ENCODE measurements at regions not wholly inside any gene's neighbourhood (a gene's known extent, or its start where the extent isn't known, plus 50 kb on each side); places are given as distances from the start of the nearest gene placed in this dataset.
A peak's percentile ranks its signal among the peaks of the same experiment; 100 is the strongest.
"Not testable (repeated sequence)": the region's sequence is repeated elsewhere in the genome, so short reads cannot be mapped to it uniquely, and the experiment has no call there.

DNA sequence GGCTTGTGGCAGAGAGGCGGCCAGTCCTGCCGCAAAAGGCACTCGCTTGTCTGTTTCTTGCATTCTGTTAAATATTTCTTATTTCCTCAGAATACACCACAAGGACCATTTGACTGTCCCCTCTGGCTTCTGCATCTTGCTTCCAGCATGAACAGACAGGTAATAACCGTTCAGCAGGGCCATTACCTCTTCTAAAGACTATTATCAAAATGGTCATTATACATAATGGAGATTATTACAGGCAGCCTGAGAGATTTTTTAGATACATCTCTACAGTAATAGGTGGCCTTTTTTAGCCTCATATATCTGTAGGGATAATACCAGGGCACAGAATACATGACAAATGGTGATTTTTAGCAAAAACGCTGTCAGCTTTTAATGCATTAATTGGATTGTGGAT is 382.0 kb downstream of the PSAT1 start:
- no peak for DNase-seq

DNA sequence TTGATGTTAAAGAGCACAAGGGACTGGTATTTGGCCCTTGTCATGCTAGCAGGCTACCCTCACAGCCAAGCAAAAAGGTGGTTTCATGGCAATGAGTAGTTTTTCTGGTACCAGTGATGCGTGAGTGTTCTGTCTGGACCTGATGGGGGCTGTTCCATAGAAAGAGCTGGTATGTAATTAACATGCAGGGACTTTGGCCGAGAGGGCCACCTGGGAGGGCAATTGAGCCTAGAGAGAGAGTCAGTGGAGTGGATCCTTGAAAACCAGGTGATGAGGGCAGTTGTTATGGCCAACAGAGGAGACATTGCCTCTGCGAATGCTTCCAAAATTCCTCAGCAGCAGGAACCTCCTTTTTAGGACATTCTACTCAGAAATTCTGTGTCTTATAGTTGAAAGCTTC is 383.3 kb downstream of the PSAT1 start:
- DNase-seq, result no peak

DNA sequence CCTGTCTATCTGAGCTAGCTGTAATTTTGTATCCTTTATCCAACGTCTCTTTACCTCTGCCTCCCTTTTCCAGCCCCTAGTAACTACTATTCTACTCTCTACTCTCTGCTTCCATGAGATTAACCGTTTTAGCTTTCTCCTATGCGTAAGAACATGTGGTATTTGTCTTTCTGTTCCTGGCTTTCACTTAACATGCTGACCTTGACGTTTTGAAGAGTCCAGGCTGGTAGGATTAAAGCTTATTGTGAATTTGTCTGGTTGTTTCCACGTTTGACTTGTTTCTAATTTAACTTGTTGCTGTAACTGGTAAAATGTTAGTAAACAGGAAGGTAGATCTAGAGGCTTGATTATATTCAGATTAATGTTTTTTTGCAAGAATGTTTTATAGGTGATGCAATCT is 385.3 kb downstream of the PSAT1 start:
- no peak for DNase-seq

DNA sequence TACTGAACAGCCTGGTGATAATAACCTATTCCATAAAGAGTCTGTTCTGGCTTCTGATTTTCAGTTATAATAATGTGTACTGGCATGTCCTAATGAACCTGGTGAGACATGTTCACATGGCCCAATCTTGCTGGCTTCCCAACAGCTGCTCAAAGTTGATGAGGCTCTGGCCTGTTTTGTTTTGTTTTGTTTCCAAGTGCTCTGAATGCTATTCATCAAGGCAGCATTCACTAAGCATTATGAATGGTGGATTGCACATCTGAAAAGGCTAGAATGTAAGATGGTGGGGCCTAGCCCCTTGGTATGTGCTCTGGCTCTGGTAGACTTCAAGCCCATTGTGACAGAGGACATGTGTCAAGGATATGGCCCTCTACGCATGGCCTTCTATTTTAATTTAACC is 388.5 kb downstream of the PSAT1 start:
- DNase-seq, result no peak

DNA sequence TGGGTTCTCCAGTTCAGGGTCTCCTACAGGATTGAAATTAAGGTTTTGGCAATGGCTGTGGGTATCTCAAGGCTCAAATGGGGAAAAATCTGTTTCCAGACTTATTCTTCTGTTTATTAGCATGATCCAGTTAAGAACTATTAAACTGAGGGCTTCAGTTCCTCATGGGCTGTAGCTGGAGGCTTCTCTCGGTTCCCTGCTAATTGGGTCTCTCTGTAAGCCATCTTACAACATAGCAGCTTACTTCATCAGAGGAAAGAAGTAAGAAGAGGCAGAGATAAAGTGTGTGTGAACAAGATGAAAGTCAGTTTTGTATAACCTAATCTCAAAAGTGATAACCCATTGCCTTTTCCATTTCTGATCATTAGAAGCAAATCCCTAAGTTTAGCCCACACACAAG is 391.9 kb downstream of the PSAT1 start:
- DNase-seq, result no peak

DNA sequence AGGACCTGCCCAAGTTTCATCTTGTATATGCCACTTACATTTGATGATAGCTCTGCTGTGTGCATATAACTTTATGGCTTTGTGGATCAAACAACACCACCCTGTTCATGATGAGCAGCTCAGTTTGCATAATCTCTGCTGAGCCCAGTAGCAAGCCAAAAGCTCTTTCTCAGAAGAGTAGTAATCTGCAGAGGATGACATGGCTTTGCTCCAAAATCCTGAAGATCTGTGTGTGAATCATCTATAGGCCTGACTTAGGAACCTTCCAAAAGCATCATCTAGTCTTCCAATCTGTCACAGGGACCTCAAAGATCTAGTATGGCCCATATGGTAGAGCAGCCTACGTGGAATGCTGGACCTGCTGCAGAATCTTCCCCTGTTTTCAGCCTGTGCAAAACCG is 394.6 kb downstream of the PSAT1 start:
- DNase-seq, result no peak

DNA sequence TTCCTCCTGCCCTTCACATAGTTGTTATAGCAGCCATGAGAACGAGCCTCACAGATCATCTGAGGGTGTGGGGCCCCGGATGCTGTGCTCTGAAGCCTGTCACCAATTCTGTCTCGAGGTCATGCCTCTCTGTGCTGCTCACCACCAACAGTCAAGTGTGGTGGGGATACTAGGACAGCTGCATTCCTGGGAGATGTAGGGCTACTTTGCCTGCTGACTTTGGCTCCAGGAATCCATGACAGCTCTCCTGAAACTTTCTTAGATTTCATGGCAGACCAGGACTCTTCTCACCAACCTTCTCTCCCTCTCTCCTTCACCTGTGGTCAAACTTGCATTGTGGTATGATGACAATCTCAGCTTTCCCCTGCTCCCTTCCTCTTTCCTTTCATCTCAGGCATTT is 395.9 kb downstream of the PSAT1 start:
- DNase-seq, result no peak

DNA sequence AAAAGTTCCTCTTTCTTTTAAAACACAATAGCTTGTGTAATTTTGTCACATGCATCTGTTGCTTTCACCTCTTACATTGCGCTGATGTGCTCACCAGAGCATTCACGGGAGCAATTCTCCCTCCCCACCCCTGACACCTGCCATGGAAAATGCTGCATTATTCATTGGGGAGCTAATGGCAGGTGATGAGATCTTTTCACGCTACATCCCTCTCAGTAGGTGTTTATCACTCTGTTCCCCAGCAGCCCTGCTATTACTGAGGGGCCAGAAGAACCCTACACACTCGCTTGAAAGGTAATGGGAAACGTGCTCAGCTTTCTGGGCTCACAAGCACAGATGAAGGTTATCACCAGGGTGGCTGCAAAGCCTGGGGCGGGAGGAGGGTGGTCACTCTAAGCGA is 398.0 kb downstream of the PSAT1 start:
- no peak for DNase-seq

DNA sequence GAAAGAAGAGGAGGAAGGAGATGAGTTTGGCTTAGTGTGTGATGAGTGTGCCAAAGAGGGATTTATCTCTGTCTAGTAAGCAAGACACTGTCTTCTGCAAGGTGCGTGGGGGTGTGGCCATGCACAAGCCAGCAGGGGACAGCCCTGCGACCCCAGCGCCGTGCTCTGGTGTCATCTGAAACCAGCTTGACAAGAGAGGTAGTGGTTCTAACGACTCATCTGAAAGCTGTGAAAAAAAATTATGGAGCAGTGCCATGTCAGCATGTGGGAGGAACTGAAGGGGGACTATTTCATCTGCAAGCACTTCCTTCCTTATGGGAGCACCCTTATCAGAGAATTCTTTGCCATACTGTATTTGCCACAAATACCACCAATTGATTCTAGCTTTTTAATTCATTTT is 398.6 kb downstream of the PSAT1 start:
- peak; percentile 7 for DNase-seq

DNA sequence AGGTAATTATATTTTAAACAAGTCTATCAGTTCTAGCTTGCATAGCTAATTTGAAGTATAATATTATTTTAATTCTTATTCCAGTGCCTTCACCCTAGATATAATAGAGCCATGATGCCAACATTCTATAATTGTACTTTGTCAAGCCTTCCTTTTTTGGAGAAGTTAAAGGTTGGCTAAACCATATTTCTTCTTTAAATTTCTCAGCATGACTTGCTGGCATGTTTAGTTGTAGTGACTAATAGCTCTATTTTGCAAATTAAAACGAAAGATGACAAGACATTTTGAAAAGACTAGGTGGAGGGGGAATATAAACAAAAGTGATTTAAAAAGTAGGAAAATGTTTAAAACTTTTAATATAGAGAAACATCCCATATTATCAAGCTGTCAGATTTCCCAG is 400.7 kb downstream of the PSAT1 start:
- DNase-seq, result no peak

DNA sequence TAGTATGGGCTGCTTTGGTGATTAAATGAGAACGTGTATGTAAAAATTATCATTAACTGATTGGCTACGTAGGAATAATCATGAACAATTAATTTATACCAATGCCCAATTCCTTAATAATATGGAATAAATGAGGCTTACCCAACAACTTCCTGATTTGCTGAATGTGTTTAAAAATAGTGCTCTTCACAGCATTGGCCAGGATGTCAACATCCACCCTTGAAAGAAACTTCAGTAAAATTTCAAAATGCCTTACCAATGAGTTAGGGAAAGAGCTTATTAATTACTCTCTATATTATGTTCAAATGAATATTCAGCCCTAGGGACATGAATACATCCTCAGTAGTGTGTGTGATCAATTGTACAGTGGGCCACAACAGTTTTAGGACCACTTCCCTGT is 401.4 kb downstream of the PSAT1 start:
- no peak for DNase-seq

DNA sequence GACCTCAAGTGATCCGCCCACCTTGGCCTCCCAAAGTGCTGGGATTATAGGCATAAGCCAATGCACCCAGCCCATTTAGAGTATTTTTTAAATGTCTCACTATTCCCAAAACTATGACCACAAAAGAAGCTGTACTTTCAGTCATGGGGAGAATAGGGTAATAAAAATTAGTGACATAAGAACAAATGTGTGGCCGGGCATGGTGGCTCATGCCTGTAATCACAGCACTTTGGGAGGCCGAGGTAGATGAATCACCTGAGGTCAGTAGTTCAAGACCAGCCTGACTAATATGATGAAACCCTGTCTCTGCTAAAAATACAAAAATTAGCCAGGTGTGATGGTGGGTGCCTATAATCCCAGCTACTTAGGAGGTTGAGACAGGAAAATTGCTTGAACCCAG is 402.3 kb downstream of the PSAT1 start:
- DNase-seq, result not testable (repeated sequence)

DNA sequence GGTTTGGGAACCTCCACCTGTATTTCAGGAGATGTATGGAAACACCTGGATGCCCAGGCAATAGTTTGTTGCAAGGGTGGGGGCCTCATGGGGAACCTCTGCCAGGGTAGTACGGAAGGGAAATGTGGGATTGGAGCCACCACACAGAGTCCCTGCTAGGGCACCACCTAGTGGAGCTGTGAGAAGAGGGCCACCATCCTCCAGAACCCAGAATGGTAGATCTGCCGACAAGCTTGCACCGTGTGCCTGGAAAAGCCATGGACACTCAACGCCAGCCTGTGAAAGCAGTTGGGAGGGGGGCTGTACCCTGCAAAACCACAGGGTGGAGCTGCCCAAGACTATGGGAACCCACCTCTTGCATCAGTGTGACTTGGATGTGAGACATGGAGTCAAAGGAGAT is 407.2 kb downstream of the PSAT1 start:
- DNase-seq, result not testable (repeated sequence)

DNA sequence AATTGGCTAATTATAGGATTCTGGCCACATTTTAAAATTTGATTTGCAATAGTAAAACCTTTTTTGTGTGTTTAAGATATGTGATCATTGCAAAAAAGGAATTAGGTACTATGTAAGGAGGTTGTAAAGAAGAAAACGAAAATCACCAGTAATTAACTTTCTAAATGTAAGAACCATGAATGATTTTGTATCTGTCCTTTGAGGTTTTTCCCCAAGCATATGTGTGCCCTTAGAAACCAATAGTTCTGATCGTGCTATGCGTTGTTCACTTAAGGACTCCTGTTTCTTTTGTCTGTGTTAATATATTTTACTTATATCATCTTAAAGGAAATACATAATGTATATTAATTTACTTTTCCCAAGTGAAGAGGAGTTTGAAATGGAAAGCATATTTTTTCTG is 410.2 kb downstream of the PSAT1 start:
- no peak for DNase-seq

DNA sequence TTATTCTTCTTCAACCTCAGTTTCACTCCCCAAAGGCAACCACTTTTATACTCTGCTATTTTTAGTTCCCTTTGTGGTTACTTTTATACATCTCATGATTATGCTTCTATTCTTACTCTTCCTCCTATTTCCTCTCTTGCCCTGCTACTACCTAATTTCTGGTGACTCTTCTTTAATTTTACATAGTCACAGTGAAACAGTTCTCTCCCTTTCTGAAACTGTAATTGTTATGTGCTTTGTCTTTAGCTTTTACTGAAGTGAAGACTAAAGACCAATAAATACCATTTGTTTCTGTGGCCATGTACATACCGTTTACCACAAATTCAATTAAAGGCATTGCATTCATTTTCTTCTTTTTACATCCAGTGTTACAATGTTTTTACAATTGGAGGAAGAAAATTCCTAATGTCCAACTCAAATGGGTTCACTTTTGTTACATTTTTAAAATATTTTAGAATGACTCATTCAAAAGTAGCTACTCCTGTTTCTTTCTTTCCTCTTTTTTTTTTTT is 410.6 kb downstream of the PSAT1 start:
- DNase-seq, result no peak

DNA sequence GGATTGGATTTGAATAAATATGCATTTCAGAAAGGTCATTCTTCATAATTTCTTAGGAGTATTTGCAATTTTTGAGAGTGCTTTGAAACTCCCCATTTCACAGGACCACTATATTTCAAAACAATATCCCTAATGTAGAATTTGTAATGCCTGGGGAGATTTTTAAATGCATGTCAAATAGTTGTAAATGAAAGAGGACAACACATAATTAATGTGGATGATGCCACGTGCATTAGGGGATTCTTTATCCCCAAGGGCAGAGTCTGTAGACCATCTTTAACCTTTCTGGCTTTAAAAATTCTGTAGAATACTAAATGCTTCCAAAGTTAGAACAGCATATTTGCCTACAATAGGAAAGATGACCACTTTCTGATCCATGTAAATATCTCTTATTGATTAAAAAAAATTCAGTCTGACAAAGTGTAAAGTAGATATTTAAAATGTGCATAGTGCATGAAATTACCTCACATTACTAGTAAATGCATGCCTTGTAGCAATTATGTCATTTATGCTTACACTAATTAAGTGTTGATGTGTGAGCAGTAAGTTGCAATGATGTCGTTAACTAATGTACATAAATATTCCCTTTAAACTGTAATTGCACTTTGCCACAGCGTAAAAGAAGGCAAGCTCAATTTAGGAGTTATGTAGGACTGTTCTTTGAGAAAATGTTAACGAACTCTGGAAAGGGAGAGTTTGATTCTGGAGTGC is 416.1 kb downstream of the PSAT1 start:
- DNase-seq, result no peak

DNA sequence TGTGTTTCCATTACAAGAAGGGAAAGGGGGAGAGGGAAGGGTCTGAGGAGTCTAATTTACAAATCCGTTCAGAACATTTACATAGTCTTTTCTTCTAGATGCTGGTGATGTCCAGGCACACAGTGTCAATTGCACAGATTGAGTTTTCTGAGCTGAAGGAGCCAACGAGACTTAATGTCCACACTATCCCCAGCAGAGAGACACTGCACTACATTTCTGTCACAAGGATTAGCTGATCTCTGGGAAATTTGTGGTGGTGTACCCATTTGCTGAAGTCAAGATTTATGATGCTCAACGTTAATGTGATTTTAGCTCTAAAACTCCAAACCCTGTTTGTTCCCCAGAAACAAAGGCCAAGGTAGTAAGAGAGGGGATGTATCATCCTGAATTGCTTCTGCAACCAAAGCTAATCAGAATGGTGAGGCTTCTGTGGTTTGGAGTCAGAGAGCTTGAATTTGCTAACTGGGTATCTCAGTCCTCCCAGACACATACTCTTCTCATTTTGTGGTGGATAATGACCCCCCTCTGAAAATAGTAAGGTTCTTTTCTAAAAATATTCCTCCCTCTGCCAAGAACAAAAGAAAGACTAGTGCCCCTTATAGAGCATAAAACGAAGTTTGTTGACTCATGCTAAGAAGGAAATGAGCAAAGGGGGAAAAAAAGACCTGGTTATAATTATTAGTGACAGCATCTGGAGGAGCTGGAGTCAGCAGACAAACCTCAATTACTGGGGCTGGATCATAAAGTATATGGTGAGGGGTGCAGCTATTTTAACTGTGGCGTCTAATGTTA is 416.9 kb downstream of the PSAT1 start:
- DNase-seq, result no peak

DNA sequence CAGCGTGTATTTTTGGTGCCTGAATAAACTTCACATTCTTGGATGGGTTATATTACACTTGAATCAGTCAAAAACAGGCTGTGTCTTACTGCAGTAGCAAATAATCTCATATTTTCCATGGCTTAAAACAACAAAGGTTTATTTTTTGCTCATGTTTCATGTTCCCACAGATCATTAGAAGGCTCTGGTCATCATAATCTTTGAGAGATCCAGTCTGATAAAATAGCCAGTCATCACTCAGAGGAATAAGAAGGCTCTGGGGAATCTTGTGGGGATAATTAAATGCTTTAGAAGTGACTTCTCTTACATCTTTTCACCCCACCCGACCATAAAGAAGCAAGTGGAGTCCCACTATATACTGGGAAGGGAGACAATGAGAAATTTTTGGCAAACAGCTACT is 417.7 kb downstream of the PSAT1 start:
- DNase-seq, result no peak

DNA sequence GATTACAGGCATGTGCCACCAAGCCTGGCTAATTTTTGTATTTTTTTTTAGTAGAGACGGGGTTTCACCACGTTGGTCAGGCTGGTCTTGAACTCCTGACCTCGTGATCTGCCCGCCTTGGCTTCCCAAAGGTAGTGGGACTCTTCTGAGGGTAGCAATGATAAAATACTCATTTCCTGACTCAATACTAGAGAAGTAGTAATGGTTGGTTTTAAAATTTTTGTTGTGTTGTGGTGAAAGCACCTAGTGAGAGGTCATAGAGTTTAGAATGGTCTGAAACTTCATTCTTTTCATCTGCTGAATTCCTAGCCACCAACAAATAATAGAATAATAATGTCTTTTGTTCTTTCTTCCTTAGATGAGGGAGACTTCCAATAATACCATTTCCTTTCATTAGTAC is 422.1 kb downstream of the PSAT1 start:
- DNase-seq, result not testable (repeated sequence)

DNA sequence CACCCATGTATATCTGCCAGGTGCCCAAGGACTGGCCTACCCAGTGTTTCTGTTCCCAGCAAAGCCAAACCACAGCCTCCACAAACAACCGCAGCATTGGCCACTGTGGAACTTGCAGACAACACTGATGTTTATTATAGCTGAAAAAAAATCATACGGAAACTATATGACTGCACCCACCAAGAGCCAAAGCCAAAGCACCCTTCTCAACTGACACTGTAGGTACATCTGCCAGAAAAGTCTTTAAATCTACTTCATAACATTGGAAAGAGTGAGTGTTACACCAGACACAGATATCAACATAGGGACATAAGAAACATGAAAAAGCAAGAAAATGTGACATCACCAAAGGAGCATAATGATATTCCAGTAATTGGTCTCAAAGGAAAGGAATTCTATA is 428.0 kb downstream of the PSAT1 start:
- no peak for DNase-seq

DNA sequence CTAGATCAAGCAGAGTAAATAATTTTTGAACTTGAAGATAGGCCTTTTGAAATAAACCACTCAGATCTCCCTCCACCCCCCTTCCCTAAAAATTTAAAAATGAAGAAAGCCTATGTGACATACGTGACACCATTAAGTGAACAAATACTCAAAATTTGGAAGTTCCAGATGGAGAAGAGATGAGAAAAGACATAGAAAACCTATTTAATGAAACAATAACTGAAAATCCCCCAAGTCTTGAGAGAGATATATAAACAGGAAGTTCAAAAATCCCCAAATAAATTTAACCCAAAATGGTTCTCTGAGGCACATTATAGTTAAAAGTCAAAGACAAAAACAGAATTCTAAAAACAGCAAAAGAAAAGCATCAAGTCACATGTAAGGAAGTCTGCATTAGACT is 428.6 kb downstream of the PSAT1 start:
- DNase-seq, result no peak

DNA sequence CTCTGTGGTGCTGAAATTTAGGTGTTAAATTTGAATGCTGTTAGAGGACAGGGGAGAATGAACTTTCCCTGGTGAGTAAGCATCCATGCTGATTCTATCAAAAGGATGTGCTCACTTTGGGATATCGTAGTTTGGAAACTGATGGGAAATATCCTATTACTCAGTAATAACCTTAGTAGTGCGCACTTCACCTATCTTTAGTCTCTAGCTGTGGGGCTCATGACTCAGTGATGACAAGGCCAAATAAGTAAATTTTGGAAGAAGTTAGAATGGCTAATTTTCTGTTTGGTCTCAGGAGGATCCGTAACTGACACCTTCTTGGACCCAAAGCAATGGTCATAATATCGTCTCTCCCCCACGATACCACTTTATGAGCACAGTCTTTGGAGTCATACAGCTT is 448.4 kb downstream of the PSAT1 start:
- no peak for DNase-seq

DNA sequence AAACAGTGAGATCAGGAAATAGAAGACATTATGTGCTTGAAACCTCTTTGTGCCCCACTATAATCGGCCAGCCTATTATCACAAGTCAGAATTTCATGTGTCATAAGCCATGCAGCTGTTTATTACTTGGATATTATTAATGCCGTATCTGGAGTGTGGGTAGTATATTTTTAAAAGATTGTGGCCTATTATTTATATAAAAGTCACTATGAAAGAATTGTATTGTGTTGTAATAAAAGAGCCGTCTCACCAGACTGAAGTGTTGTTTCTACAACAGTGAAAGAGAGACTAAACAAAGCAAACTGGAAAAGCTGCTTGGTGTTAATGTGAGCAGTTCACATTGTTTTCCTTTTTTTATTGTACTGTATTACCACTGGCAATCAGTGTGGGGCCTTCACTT is 449.1 kb downstream of the PSAT1 start:
- peak; percentile 13 for DNase-seq

DNA sequence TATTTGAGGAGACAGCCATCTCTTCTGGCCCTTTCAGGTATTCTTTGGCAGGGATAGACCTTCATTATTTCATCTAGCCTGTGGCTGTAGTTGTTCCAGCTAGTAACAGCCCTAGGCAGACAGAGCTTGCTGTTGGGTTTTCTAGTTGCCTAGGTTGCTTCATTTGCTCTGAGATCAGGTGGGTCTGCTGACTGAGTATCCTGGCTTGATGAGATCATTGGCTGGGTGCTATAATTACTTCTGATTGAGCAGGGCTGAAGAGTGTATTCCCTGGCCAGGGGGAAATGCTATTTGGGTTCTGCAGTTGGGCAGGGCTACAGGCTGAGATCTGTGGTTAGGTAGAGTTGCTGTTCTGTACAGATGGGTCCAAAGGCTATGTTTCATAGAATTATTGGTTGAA is 456.1 kb downstream of the PSAT1 start:
- DNase-seq, result no peak
